GM21619 (cell line): ENCODE measurements at regions not wholly inside any gene's neighbourhood (a gene's known extent, or its start where the extent isn't known, plus 50 kb on each side); places are given as distances from the start of the nearest gene placed in this dataset.
"Not testable (repeated sequence)": the region's sequence is repeated elsewhere in the genome, so short reads cannot be mapped to it uniquely, and the experiment has no call there.

Source experiments
- ATAC-seq: cut with Tn5 transposase; IDR thresholded peaks from one replicate; pipeline ENCODE4 v1.9.1; 2021; ENCODE audit not compliant: unreplicated experiment

DNA sequence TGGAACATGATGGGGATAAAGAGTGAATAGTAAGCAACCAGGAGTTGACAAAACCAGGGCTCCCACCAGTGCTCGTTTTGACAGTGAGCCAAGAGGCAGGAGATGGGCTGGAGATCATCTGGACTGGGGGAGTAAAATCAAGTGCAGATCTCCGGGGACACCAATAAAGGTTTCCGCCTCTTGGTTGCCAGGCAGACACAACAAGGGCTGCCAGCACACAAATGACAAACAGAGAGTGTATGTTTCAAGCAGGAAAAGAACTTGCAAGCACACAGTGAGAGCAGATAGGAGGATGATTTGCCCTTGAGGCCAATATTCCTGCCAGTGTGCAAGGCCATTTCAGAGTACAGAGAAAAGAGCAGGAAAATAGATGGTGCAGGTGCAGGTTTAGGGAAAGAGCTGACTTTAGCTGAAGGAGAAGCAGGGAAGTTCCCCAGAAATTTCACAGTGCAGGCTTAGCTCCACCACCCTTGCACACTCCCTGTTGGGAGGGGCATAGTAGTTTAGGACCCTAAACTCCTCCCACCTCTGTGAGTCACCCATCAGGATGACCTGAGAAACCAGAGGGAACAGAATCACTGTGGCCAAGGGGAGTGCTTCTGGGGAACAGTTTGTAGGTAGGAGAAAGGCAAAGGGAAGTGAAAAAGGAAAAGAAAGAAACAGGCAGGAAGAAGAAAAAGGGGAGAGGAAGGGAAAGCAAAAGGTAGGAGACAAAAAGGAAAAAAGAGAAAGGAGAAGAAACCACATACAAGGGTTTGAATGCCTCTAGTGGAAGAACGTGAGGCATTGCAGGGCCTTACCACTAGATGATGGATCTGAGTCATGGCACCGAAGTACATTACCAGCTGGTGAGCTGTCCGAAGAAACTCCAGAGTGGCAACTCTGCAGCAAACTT lies 404.4 kb downstream of the SLC6A15 start:
- ATAC-seq, result peak; percentile 77

DNA sequence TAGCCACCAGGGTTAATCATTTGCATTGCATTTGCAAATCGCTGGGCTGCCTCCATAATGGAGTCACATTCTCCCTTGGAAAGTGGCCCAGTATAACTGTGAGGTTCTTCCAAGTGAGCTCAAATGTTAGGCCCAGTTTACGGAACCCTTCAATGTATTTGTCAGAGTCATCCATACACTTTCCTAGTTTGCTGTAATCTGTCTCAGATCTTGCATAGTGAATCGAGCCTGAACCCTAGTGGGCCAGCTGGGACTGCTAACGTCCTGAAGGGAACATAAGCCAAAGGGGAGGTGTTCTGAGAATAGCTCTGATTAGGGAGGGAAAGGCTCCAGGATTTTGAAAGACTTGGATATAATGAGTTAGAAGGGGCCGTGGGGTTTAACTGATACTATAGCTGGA lies 406.3 kb downstream of the SLC6A15 start:
- no peak for ATAC-seq

DNA sequence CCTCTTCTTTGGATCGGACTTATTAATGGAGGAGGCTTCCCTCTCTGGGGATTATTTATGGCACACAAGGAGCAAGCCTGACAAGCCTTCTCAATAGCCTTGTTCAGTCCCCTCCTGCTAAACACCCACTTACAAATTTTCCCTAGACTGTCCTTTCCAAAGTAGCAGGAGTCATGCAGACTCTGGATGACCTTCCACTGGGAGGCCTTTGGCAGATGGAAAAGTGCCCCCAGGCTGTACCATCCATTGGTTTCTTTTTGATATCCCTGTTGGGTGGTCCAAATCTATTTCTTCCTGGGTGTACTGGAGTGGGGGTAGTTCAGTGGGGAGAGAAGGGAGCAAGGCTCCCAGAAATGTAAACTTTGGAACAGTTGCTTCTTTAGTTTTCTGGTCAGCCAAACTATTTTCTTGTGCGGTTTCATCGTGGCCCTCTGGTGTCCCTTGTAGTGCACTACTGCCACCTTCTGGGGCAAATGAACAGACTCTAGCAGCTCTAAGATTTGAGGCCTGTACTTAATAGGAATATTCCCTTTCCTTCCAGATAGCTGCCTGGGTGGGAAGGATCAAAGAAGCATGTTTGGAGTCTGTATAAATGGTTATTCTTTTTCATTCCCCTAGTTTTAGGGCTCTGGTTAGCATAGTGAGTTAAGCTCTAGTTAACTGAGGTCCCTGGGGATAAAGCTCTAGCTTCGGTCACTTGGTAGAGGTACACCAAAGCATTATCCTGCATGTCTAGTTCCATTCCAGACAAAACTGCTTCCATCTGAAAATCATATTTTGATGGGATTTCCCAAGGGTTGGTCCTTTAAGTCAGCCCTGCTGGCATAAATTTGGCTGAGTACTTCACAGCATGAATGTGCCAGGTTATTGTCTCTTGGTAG lies 409.5 kb downstream of the SLC6A15 start:
- ATAC-seq, result peak; percentile 70

- ATAC-seq, result no peak
Measured at GRCh38 chr12:84502180-84502860, 410.3 kb downstream of the SLC6A15 start.

- no peak for ATAC-seq
Measured at GRCh38 chr12:84497819-84498218, 414.8 kb downstream of the SLC6A15 start.

DNA sequence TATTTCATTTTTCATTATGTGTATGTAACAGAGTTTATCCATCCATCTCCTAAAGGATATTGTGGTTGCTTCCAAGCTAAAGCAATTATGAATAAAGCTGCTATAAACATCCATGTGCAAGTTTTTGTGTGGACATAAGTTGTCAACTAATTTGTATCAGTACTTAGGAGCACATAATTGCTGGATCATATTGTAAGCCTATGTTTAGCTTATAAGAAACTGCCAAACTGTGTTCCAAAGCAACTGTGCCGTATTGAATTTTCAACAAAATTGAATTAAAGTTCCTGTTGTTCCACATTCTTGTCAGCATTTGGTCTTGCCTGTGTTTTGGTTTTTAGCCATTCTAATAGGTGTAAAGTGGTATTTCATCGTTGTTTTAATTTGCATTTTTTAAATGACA lies 416.9 kb downstream of the SLC6A15 start:
- ATAC-seq, result no peak

- no peak for ATAC-seq
Measured at GRCh38 chr12:84492351-84492883, 420.2 kb downstream of the SLC6A15 start.

GRCh38 chr12:84484798-84485197 lies 427.8 kb downstream of the SLC6A15 start:
- ATAC-seq, result no peak

- no peak for ATAC-seq
Measured at GRCh38 chr12:84480803-84481202, 431.8 kb downstream of the SLC6A15 start.

DNA sequence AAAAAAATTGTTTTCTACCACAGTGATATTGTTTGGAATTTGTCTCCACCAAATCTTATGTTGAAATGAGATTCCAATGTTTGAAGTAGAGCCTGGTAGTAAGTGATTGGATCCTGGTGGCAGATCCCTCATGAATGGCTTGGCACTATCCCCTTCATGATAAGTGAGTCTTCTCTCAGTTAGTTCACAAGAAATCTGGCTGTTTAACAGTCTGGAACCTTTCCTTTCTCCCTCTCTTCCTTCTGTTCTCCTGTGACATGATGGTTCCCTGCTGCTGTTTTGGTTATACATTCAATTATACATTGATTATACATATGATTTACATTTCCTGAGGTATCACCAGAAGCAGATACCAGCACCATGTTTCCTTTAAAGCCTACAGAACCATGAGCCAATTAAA lies 442.2 kb downstream of the SLC6A15 start:
- no peak for ATAC-seq

GRCh38 chr12:84464616-84465015 lies 448.0 kb downstream of the SLC6A15 start:
- ATAC-seq, result no peak

DNA sequence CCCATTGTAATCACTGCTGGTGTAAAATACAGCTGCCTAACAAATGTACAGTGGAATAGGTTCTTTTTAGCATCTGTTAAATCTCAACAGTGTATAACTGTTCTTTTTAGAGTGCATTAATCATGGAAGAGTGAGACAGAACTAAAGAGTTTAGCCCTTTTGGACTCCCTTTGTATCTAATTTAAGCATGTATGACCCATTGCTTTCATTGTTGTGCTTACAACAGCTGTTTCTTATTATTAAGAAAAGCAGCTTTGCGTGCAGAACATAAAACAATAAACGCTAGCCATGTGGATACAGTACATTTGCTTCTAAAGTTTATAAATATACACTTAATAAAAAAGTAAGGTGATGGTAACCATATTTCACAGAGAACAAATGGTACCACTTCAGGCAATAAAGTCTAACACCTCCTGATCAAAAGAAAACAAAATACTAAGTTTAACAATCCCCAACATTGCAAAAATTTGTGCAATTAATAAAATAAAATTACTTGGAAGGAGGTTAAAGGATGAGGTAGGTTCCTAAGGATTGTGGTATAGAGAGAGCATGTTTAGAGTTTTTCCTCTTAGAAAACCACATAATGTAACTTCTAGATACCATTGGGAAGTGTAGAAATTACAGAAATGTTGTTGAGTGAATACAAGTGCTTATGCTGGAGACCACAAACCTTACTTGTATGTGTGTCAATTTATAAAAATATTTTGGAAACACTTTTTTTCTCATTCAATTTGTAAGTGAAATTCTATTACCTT lies 448.7 kb downstream of the SLC6A15 start:
- no peak for ATAC-seq

DNA sequence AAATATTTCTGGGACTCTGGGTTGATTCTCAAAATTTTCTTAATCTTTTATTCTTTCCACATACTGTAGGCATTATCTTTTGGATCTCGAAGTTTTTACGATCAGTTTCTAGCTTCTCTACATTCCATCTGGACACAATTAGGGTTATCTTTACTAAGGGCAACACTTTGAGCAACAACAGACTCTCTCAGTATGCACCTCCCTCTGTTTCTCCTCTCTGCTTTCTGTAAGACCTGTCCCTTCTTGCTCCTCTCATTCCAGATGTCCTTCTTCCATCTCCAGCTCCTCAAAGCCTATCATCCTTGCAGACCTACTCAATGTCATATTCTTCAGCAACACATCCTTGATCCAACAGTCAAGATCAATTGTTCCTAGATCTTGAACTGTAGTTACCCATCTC lies 457.0 kb downstream of the SLC6A15 start:
- ATAC-seq, result no peak

GRCh38 chr12:84446478-84446877 lies 466.1 kb downstream of the SLC6A15 start:
- not testable (repeated sequence) for ATAC-seq

GRCh38 chr12:84436134-84436533 lies 476.5 kb downstream of the SLC6A15 start:
- ATAC-seq, result no peak

DNA sequence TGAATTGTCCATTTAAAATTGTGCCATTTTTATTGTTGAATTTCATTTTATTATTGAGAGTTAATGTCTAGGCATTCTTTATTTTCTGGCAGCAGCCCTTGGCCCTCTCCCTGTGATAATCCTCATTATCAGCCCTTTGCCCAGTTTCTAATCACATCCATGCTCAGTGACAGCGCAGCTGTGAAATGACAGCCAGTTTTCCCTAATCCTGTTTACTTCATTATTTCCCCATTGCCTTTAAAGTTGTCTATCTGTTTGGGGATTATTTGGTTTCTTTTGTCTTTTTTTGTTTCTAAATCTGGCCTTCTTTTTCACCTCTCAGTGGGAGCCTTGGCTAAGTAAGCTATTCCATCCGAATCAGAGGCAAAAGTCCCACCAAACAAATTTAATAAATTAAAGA lies 476.9 kb downstream of the SLC6A15 start:
- no peak for ATAC-seq

GRCh38 chr12:84422340-84422739 lies 490.3 kb downstream of the SLC6A15 start:
- no peak for ATAC-seq

- ATAC-seq, result no peak
Measured at GRCh38 chr12:84421103-84421502, 491.5 kb downstream of the SLC6A15 start.

GRCh38 chr12:84416626-84417025 lies 496.0 kb downstream of the SLC6A15 start:
- ATAC-seq, result no peak

DNA sequence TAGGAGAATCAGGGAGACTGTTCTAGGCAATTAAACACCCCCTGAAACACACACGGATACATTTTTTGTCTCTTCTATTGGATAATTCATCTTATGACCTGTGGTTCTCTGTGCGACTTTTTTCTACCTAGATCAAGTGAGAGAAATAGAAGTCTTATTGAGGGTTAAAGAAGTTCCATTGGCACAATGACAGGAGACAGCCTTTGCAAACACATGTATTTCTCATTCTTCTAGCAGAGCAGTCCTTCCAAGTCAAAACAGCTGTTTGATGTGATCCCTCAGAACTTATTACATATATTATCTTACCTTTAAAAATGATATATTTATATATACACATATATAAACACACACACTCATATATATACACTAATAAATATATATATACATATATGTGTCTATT lies 496.7 kb downstream of the SLC6A15 start:
- no peak for ATAC-seq
